Fibroblast of skin of abdomen (primary cell): ENCODE measurements at regions not wholly inside any gene's neighbourhood (a gene's known extent, or its start where the extent isn't known, plus 50 kb on each side); places are given as distances from the start of the nearest gene placed in this dataset.

ENCODE experiments used
- DNase-seq: peaks from one replicate; pipeline ENCODE4 v3.0.0-alpha.2; 2013

DNA sequence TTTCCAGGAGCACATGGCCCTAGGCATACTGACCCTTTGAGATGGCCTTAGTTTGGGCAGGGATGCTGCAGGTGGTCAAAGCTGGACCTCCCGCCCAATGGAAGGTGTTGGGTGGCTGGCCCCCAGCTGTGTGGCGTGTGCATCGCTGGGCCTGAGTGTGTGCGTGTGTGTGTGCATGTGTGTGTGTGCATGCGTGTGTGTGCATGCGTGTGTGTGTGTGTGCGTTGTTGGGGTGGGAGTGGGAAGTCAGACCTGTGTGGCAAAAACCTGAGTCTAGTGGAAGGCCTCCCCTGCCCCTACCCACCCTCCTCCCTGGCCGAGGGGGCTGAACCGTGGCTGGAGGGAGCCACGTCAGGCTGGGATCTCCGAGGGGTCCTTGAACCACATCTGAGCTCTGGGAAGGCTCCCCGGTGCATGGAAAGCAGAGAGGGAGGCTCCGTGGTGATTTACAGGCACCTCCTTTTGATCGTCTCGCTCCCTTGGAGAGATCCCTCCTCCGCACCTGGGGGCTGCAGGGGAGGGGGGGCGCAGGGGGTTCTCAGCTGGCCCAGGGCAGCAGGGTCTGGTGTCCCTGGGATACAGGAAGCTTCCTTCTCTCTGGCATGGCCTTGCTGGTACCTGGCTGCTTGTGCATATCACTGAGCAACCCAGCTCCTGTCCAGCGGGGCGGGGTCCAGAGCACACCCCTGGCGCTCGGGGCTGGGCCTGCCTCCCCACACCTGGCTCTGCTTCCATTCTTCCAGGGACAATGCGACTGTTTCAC is 124.7 kb upstream of the WNT4 start:
- no peak for DNase-seq

DNA sequence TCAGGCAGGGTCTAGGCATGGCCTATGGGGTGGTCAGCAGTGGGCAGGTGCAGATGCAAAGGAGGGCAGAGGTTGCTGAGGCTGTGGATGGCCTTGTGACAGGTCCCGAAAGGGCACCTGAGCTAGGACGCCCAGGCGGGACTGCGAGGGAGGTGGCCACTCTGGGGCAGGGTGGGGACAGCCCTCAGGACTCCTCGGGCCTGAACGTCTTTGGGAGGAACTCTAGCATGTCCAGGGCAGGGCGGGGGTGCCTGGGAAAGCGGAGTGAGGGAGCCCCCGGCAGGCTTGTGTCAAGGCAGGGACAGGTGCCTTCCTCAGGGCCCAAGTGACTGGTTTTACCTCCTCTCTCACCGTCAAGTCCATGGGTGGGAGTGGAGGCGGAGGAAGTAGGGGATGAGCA is 125.4 kb upstream of the WNT4 start:
- no peak for DNase-seq

DNA sequence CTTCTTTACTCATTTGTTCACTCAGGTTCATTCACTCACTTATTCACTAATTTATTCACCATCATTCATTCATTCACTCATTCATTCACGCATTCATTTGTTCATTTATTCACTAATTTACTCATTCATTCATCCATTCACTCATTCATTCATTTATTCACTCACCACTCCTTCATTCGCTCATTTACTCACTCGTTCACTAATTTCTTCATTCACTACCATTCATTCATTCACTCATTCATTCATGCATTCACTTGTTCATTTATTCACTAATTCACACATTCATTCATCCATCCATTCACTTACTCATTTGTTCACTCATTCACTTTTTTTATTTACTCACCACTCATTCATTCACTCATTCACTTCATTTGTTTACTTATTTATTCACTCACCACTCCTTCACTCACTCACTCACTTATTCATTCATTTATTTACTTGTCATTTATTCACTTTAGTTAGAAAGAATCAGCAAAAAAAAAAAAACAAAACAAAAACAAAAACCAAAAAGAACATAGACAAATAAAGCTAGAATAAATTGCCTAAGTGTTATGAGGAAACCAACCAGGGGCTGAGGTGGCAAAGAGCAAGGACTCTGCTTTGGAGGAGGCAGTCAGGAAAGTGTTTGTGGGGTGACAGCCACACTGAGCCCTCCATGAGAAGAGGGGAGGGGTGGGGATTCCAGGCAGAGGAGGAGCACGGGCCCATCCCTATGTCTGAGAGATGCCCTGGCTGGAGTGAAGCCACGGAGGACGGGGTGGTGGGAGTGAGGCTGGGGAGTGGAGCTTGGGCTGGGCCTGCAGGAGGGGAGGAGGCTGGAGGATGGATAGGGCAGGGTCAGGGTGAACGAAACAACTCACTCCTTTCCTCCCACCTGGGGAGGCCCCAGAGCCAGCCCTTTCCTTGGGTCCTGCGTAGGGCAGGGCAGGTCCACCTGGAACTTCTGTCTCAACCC is 129.2 kb upstream of the WNT4 start:
- DNase-seq, result no peak

DNA sequence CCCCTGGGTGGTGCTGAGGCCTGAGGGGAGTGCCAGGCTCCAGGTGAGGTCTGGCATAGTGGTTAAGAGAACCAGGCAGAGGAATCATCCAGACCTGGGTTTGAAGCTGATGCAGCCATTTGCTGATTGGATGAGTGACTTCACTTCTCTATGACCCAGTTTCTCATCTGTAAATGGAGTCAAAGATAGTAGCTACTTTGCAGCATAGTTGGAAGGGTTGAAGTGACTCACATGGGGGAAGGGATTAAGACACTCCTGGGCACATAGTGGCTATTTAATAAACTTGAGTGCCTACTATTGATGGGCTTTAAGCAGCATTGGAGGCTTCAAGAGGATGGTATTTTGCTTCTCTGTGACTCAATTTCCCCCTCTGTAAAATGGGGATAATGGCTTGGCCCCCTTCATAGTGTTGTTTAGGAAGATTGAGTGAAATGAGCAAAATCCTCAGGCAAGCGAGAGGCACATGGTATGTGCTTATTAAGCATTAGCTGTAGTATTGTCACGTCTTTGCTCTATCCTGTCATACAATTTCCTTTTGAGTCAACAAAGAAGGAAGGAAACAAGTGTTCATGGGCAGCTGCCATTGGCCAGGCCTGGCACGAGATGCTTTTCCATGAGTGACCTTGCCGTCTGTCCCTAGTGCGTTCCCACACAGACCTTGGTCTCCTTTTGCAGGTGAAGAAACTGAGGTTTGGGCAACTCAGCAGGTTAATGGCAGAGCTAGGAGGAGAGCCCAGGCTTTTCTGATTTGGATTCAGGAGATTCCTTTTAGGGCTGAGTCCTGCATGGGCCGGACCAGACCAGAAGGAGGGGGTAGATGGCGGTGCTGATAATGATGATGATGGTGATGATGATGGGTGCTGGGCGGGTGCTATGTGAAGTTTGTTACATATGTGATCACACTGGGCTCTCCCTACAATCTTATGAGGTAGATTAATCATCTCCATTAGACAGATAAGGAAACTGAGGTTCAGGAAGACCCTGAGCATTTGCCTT is 131.1 kb upstream of the WNT4 start:
- DNase-seq, result no peak

DNA sequence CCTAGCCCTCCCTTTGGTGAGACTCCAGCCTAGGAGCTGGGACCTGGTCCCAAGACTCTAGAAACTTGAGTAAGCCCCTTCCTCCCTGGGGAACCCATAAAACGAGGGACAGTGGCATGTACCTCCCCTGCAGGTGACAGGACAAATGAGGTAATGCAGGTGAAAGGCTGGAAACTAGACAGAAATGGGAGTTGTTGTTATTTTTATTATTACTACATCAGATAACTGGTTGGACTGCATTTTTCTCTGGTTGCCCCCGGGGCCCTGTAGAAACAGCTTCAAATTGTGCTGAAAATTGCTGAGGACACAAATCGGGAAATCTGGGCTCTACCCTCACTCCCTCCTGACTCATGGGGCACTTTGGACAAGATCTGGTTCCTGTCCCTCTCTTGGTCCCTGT is 132.3 kb upstream of the WNT4 start:
- DNase-seq, result no peak

DNA sequence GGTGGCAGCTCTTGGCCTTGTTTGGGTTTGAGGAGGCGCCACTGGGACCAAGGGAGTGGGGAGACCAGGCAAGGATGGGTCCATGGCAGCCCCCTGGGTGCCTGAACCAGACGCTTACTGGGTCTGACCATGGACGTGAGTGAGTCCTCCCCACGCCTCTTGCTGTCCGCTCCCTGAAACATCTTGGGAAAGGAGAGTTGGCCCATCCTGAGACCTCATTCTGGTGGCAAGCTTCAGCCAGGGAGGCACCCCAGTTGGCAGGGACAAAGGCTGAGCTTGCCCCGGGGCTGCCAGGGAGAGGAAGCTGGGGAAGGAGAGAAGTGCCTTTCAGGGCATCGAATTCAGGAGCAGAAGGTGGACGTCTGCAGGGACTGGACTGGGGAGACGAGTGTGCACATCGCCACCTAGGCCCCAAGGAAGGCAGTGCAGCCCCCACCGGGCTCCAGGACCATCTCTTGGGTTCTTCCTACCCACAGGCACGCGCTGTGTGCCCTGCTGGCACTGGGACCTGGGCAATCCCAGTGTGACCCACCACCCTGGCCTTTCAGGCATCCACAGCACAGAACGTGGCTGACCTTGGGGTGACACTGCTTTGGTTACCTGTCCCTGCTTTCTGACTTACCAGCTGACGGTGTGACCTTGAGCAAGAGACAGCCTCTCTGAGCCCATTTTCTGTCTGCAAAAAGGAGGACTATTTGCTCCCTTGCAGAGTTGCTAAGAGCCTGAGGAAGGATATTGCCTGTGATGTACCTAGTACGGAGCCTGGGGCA is 132.9 kb upstream of the WNT4 start:
- peak; percentile 23 for DNase-seq

DNA sequence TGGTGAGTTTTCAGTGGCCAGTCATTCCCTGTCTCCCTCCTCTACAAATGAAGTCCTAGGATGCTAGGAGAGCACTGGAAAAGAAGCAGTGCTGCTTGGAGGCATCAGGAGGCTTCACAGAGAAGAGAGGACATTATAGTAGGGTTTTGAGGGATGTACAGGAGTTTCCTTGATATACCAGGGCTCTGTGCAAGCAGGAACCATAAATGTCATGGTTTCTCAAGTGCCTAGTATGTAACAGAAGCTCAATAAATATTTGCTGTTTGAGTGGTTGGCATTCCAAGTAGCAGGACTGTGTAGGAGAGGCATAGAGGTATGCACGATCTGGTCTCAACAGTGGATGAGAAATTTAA is 133.5 kb upstream of the WNT4 start:
- no peak for DNase-seq

DNA sequence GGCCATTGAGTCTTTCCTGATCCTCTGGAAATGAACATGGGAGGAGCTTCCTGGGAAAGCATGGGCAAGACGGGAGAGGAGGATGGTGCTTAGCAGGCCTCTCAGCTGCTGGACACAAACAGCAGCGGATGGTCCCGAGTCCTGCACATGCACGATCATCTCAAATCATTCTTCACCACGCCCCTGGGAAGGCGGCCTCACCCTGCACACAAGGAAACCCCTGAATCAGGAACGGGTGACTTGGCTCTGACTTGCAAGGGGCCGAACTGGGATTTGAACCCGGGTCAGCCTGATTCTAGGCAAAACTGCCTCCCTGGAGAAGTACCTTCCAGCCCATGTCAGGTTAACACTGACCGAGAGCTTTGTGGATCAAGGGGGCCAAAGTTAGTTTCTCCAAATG is 134.8 kb upstream of the WNT4 start:
- DNase-seq, result no peak

DNA sequence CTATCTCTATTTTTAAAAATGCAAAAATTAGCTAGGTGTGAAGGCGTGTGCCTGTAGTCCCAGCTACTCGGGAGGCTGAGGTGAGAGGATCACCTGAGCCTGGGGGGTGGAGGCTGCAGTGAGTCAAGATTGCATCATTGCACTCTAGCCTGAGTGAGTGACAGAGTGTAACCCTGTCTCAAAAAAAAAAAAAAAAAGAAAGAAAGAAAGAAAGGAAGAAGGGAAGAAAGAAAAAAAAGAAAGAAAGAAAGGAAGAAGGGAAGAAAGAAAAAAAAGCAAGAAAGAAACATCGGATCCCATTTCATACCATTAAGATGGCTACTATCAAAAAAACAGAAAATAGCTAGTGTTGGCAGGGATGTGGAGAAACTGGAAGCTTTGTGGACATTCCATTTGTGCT is 136.8 kb upstream of the WNT4 start:
- no peak for DNase-seq

DNA sequence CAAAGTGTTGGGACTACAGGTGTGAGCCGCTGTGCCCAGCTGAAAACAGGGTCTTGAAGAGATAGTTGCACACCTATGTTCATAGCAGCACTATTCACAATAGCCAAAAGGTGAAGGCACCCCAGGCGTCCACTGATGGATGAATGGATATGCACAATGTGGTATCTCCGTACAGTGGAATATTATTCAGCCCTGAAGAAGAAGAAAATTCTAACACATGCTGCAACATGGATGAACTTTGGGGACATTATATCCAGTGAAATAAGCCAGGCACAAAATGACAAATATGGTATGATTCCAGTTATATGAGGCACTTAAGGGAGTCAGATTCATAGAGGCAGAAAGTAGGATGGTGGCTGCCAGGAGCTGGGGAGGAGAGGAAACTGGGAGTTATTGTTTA is 137.6 kb upstream of the WNT4 start:
- DNase-seq, result no peak

DNA sequence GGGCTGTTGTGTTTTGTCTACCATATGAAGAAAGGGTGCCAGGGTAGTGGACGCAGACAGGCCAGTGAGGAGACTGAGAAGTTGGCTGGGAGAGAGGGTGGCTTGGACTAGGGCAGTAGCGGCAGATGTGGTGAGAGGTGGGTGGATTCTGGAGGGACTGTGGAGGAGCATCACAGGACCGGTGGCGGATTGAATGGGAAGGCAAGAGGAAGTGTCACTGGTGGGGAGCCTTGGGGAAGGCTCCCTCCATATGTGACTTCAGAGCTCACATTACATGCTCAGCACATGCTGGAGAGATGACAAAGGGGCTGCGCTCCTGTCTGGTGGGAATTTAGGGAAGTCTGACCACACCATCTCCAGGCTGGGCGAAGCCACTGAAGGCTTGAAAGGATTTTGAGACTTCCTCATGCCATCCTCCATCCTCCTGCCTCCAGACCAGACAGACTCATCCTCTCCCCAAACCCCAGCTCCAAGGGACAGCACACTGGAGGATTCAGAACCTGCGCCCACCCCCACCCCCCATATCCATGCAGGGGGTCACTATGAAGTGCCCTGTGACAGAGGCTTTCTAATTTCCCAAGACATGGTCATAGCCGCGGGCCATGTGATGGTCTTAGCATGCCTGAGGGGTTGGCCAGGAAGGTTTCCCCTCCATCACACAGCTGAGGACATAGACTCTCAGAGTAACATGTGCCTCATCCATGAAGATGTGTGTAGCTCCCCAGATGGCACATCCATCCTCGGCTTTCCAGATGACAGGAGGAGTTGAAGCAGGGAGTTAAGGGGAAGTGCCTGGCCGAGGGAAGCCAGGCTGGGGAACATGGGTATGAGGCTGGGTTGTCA is 138.8 kb upstream of the WNT4 start:
- no peak for DNase-seq

DNA sequence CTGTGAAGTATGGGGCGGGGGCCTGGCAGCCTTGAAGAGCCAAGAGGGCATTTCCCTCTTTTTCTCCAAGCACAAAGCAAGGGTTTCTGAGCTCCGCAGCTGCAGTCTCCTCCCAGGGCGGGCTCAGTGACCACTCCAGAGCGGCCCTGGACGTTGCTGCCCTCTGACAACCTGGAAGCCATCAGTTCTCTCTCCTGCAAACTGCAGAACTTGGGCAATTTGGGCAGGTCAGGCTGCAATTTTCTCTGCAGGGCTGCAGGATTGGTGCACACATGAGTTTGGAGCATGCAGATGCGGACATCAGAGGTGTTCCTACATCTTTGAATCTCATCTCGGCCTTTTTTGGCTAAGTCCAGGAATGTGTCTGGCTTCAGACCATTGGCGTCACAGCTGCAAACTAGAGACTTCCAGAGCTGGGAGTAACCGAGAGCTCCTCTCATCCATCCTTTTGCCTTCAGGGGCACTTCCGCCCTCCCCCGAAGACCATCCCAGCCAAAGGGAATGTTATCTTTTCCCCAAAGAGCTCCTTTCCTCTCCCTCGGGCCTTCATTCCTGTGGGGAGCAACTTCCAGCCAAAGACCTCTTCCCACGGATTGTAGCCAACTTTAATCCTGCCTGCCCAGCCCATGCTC is 139.6 kb upstream of the WNT4 start:
- no peak for DNase-seq

DNA sequence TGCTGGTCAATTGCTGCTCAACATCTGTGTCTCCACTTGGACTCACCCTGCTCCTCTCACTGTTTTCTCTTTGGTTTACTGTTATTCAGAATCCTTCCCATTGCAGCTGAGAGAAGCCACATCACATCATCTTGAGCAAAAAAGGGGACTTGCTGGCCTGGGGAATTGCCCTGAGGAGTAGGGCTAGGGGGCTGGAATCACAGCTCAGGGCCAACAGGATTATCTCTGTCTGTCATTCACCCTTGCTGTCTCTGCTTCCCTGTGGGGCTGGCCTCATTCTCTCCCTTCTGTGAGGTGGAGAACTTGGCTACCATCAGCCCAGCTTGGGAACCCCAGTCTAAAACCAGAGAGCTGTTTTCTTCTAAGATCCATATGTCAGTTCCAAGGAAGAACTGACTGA is 140.7 kb upstream of the WNT4 start:
- no peak for DNase-seq

DNA sequence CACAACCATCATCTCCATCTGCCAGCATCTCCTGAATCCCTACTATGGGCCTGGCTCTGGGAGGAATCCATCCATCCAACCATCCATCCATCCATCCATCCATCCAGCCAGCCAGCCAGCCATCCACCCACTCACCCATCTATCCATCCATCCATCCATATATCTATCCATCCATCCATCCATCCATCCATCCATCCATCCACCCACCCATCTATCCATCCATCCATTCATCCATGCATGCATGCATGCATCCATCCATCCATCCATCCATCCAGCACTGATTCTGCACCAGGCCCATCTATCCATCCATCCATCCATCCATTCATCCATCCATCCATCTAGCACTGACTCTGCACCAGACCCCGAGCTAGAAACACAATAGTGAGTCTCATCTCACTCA is 141.3 kb upstream of the WNT4 start:
- no peak for DNase-seq

DNA sequence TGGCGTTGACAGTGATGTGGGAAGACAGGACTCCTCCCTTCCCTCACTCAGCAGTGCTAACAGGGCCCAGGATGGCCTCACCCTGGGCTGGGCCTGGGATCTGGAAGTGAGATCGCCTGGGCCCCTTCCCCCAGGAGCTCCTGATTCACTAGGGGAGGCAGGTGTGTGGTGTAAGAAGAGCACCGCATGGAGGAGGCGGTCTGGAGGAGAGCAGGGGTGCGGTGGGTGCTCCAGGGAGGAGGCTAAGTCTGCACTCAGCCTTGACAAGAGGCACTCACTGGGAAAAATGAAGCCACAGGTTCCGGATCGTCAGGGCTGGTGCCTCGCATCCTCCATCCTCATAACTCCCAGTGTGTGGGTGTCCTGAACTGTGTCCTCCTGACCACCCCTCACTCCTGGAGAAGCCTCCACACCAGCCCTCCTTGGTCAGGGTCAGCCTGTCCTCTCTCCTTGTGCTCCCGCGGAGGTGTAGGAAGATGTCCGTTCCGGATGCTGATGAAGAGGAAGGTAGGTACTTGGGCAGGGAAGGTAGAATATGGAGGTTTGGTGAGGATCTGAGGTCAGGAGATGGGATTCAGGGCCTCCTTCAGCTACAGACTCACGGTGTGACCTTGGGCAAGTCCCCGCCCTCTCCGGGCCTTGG is 142.1 kb upstream of the WNT4 start:
- DNase-seq, result no peak

DNA sequence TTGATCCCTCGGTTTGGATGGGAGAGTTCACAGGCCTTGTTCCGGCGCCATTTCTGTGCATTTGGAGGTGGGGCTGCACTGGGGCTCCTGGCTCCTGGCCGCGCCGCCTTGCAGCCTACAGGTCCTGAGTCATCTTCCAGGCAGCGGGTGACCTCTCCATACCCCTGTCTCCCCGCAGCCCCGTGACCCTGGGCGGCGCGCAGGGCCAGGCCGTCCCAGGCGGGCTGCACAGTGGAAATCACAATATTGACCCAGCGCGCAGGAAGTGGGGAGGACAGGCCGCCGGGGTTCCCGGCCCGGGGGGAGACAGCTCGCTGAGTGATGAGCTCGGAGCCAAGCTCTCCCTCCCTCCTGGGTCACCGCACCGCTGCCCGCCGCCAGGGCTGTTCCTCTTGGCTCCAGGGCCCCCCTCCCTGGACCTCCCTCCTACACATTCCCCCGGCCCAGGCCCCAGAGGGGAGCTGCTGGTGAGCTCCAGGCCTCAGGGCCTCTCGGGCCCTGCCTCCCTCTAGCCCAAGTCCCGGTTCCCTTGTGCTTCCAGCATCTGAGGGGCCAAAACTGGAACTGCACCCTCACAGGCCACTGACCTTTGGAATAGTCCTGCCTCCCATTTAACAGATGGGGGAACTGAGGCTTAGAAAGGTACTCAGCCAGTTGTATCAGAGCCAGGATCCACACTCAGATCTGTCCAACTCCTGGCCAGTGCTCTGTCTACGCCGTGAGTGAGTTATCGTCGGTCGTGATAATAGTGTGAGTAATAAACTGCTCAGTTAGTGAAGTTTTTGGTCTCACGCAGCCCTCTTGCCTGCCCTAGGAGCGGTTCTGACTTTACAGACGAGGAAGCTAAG is 142.9 kb upstream of the WNT4 start:
- no peak for DNase-seq

DNA sequence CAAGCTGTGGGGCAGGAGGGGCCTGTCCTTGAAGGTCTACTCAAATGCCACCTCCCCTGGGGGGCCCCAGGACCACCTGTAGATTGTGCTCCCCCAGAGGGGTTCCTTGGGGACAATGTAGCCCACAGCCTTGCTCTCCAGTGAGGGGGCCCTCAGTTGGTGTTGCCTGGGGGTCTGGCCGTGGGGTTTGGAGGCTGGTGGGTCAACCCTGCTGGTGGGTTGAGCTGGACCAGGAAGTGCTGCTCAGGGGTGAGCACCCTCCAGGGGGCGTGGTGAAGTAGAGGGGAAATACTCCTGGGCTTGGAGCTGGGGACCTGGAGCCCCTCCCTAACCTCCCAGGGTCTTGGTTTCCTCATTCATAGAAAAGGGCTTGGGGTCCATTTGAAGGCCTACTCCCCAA is 143.6 kb upstream of the WNT4 start:
- no peak for DNase-seq

DNA sequence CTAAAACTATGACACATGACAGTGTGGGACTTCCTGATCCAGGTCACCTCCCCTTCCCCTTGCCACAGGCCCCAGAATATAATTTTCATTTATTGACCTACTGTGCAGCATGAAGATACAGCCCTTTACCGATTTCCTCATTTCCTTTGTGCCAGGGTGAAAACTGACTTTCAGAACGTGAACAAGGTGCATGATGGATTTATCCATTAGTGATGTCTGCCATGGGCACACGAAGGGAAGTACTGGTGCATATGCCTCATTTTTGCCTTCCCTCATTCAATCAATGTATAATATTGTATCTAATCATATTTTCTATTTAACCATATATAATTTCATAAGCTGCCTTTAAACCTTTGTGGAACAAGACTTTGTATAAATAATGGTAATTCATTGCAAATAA is 144.4 kb upstream of the WNT4 start:
- no peak for DNase-seq

DNA sequence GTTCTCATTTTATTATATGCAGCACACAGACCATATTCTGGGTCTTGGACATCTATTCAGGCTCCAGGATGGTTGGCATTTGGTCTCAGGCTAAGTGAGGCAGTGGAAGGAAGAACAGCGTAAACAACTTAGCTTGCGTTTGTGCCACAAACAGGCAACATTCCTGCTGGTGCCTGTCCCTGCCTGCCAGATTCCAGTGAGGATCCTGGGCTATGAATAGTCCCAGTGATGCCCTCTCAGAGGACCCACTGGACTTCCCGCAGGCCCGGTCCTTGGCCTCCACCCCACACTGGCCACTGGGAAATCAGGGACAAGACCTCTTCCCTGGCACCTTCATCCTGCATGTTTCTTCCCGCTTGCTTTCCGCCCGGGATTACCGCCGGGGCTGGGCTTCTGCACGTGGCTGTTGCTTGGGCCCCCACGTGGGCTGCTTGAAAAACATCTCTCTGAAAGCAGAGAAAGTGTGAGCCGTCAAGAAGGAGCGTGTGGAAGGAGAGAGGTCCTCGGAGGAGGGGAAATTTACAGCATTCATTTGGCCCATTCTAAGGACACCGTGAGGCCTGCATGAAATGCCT is 145.1 kb upstream of the WNT4 start:
- no peak for DNase-seq
